Glomerular visceral epithelial cell (primary cell): ENCODE measurements at regions not wholly inside any gene's neighbourhood (a gene's known extent, or its start where the extent isn't known, plus 50 kb on each side); places are given as distances from the start of the nearest gene placed in this dataset.

ENCODE experiments used
- DNase-seq: peaks from one replicate; pipeline ENCODE4 v3.0.0-alpha.2; 2016; ENCODE audit errors: extremely low spot score

- DNase-seq, result peak; percentile 46
Measured at GRCh38 chr10:71068861-71069271, 143.5 kb upstream of the UNC5B start.

GRCh38 chr10:71069909-71070666 is 142.3 kb upstream of the UNC5B start:
- DNase-seq, result no peak

- no peak for DNase-seq
Measured at GRCh38 chr10:71070741-71071140, 141.6 kb upstream of the UNC5B start.

GRCh38 chr10:71072131-71072822 is 140.1 kb upstream of the UNC5B start:
- no peak for DNase-seq

GRCh38 chr10:71072823-71073210 is 139.6 kb upstream of the UNC5B start:
- no peak for DNase-seq

GRCh38 chr10:71073451-71074175 is 138.8 kb upstream of the UNC5B start:
- DNase-seq, result no peak

GRCh38 chr10:71074176-71074755 is 138.1 kb upstream of the UNC5B start:
- DNase-seq, result no peak

GRCh38 chr10:71075086-71075758 is 137.1 kb upstream of the UNC5B start:
- no peak for DNase-seq

- DNase-seq, result no peak
Measured at GRCh38 chr10:71075759-71076472, 136.5 kb upstream of the UNC5B start.

GRCh38 chr10:71076473-71077142 is 135.8 kb upstream of the UNC5B start:
- no peak for DNase-seq

GRCh38 chr10:71077143-71077581 is 135.2 kb upstream of the UNC5B start:
- DNase-seq, result no peak

GRCh38 chr10:71077796-71078453 is 134.4 kb upstream of the UNC5B start:
- no peak for DNase-seq

- DNase-seq, result no peak
Measured at GRCh38 chr10:71078454-71079145, 133.8 kb upstream of the UNC5B start.

GRCh38 chr10:71079761-71080380 is 132.5 kb upstream of the UNC5B start:
- no peak for DNase-seq

GRCh38 chr10:71080381-71081228 is 131.8 kb upstream of the UNC5B start:
- no peak for DNase-seq

GRCh38 chr10:71081229-71081560 is 131.2 kb upstream of the UNC5B start:
- DNase-seq, result no peak

GRCh38 chr10:71081912-71082311 is 130.5 kb upstream of the UNC5B start:
- no peak for DNase-seq
